ENCODE measurements at regions not wholly inside any gene's neighbourhood (a gene's known extent, or its start where the extent isn't known, plus 50 kb on each side); places are given as distances from the start of the nearest gene placed in this dataset.

- no peak overlapping the region for H3K4me3 Mint-ChIP-seq
- Histone ChIP-seq H3K27me3 (ENCODE audit: control insufficient read depth in 2 of 2, insufficient read depth in 2 of 2, low read length in 2 of 2) (no peaks in the 10 kb centered on the region), H3K4me3 (replicated peaks in 1 of 3; ENCODE audit: low read depth in 2 of 3, low read length in 3 of 3) (no peak overlapping the region), H3K9me3 (replicated peaks in 1 of 2; ENCODE audit: control insufficient read depth in 1 of 2, insufficient read depth in 1 of 2, low read length in 2 of 2) (no peaks in the 10 kb centered on the region), H4K20me1 (ENCODE audit: insufficient read depth, low read length) (no peaks in the 10 kb centered on the region), H3K4me1 (ENCODE audit: control insufficient read depth in 1 of 2, insufficient read depth in 2 of 2, low read length in 2 of 2) (no peaks in the 10 kb centered on the region), H3K79me2 (ENCODE audit: insufficient read depth, low read length) (no peaks in the 10 kb centered on the region), H3K9ac (ENCODE audit: insufficient read depth, low read length, poor library complexity, severe bottlenecking) (no peak overlapping the region), H3K27ac (ENCODE audit: low read depth in 1 of 2, low read length in 2 of 2) (no peak overlapping the region), H3K4me2 (replicated peaks; ENCODE audit: extremely low read depth, low read length, poor library complexity, severe bottlenecking) (no peak overlapping the region), H2AFZ (ENCODE audit: insufficient read depth, low read depth, low read length, poor library complexity, severe bottlenecking) (no peak overlapping the region), H3K36me3 (replicated peaks in 1 of 2; ENCODE audit: control insufficient read depth in 1 of 2, insufficient read depth in 2 of 2, low read length in 2 of 2) (no peaks in the 10 kb centered on the region)
- no peak for DNase-seq
- H3K27me3 Mint-ChIP-seq (ENCODE audit: low read depth in 3 of 3), result peaks cover 4 to 5% (median 5%) of the 10 kb centered on the region in 3 donors
- WGBS (ENCODE audit: insufficient coverage), result 89% methylated on average over 4 of the region's 7 CpGs
- no peaks in the 10 kb centered on the region for H3K36me3 Mint-ChIP-seq
- no peak for TF ChIP-seq CTCF (IDR thresholded peaks at IDR 0.05)
- no peak overlapping the region for H3K27ac Mint-ChIP-seq
- H3K9me3 Mint-ChIP-seq, result peaks cover 0 to 2% (median 0%) of the 10 kb centered on the region in 7 donors
- H3K4me1 Mint-ChIP-seq, result no peaks in the 10 kb centered on the region
- intact Hi-C loops (cut with micrococcal nuclease), result no loop called here
Observed at GRCh38 chr6:166814390-166814789, 142.0 kb downstream of the RNASET2 start.

DNA sequence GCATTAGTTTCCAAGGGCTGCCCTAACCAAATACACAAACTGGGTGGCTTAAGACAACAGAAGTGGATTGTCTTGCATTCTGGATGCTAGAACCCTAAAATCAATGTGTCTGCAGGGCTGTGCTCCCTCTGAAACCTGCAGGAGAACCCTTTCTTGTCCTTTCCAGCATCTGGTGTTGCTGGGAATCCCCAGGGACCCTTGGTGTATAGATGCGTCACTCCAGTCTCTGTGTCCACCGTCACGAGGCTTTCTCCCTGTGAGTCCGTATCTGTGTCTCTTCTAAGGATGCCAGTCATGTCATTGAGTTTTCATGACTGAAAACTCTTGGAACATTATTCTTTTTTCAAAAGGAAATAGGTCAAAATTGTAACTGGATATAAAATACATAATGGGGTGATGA, 142.9 kb downstream of the RNASET2 start:
- no peaks in the 10 kb centered on the region for H4K20me1 ChIP-seq (ENCODE audit: insufficient read depth, low read length)
- WGBS (ENCODE audit: insufficient coverage), result 100% methylated on average over 1 of the region's 4 CpGs
- Mint-ChIP-seq H3K27ac (no peak overlapping the region), H3K4me1 (no peaks in the 10 kb centered on the region), H3K36me3 (no peaks in the 10 kb centered on the region), H3K27me3 (ENCODE audit: low read depth in 3 of 3) (peaks cover 2 to 6% (median 5%) of the 10 kb centered on the region in 3 donors), H3K9me3 (peaks cover 0 to 2% (median 0%) of the 10 kb centered on the region in 7 donors), H3K4me3 (no peak overlapping the region)
- no peak overlapping the region for H3K4me2 ChIP-seq (replicated peaks; ENCODE audit: extremely low read depth, low read length, poor library complexity, severe bottlenecking)
- no peaks in the 10 kb centered on the region for H3K36me3 ChIP-seq (replicated peaks in 1 of 2; ENCODE audit: control insufficient read depth in 1 of 2, insufficient read depth in 2 of 2, low read length in 2 of 2)
- no peaks in the 10 kb centered on the region for H3K4me1 ChIP-seq (ENCODE audit: control insufficient read depth in 1 of 2, insufficient read depth in 2 of 2, low read length in 2 of 2)
- H3K27ac ChIP-seq (ENCODE audit: low read depth in 1 of 2, low read length in 2 of 2), result no peak overlapping the region
- no peak overlapping the region for H2AFZ ChIP-seq (ENCODE audit: insufficient read depth, low read depth, low read length, poor library complexity, severe bottlenecking)
- no peak for TF ChIP-seq CTCF (IDR thresholded peaks at IDR 0.05)
- intact Hi-C loops (cut with micrococcal nuclease), result no loop called here
- H3K9me3 ChIP-seq (replicated peaks in 1 of 2; ENCODE audit: control insufficient read depth in 1 of 2, insufficient read depth in 1 of 2, low read length in 2 of 2), result no peaks in the 10 kb centered on the region
- no peaks in the 10 kb centered on the region for H3K79me2 ChIP-seq (ENCODE audit: insufficient read depth, low read length)
- H3K9ac ChIP-seq (ENCODE audit: insufficient read depth, low read length, poor library complexity, severe bottlenecking), result no peak overlapping the region
- no peaks in the 10 kb centered on the region for H3K27me3 ChIP-seq (ENCODE audit: control insufficient read depth in 2 of 2, insufficient read depth in 2 of 2, low read length in 2 of 2)
- H3K4me3 ChIP-seq (replicated peaks in 1 of 3; ENCODE audit: low read depth in 2 of 3, low read length in 3 of 3), result no peak overlapping the region
- no peak for DNase-seq
